Liver (tissue), 8 donors: ENCODE measurements at regions not wholly inside any gene's neighbourhood (a gene's known extent, or its start where the extent isn't known, plus 50 kb on each side); places are given as distances from the start of the nearest gene placed in this dataset.

Source experiments
- DNase-seq: peaks from one replicate; pipeline ENCODE4 v3.0.0-alpha.2; 2017; ENCODE audit warnings: low spot score
- H3K27ac ChIP-seq, 2 donors: one replicate each; pipeline ENCODE4 v1.7.0; 2013; ENCODE audit warnings: inconsistent platforms in 2 of 2, low read length in 2 of 2, control low read depth in 1 of 2, low read depth in 1 of 2, mild to moderate bottlenecking in 1 of 2
- H3K27me3 ChIP-seq, 4 donors: one replicate each; pipeline versions ENCODE4 v1.6.1 to v1.7.0; 2013; ENCODE audit warnings: low read length in 3 of 4, inconsistent platforms in 1 of 4, mild to moderate bottlenecking in 1 of 4, moderate library complexity in 1 of 4; ENCODE audit not compliant: control insufficient read depth in 4 of 4, insufficient read depth in 4 of 4
- H3K36me3 ChIP-seq, 4 donors: one replicate each; pipeline versions ENCODE4 v1.6.1 to v1.7.0; 2013; ENCODE audit warnings: low read length in 3 of 4, mild to moderate bottlenecking in 3 of 4, low read depth in 1 of 4, moderate library complexity in 1 of 4; ENCODE audit not compliant: control insufficient read depth in 4 of 4, insufficient read depth in 3 of 4
- H3K4me1 ChIP-seq, 4 donors: one replicate each; pipeline versions ENCODE4 v1.6.1 to v1.7.0; 2013; ENCODE audit warnings: low read length in 3 of 4, mild to moderate bottlenecking in 3 of 4, moderate library complexity in 1 of 4; ENCODE audit not compliant: control insufficient read depth in 4 of 4, insufficient read depth in 4 of 4
- H3K4me3 ChIP-seq, 3 donors: one replicate each; pipeline versions ENCODE4 v1.6.1 to v1.7.0; 2013; ENCODE audit warnings: low read length in 3 of 3, control low read depth in 1 of 3, low read depth in 1 of 3, mild to moderate bottlenecking in 1 of 3
- H3K9ac ChIP-seq, 2 donors: one replicate each; pipeline ENCODE4 v1.7.0; 2013; ENCODE audit warnings: low read length in 2 of 2, mild to moderate bottlenecking in 2 of 2, moderate library complexity in 2 of 2, control low read depth in 1 of 2, low read depth in 1 of 2
- H3K9me3 ChIP-seq, 4 donors: one replicate each; pipeline versions ENCODE4 v1.6.1 to v1.7.0; 2013; ENCODE audit warnings: low read length in 3 of 4; ENCODE audit not compliant: control insufficient read depth in 4 of 4
- ATF3 ChIP-seq: IDR thresholded peaks from 2 replicates; pipeline ENCODE4 v1.6.1; 2016; ENCODE audit warnings: antibody characterized with exemption
- EGR1 ChIP-seq, 2 donors: IDR thresholded peaks; 2 replicates each; pipeline ENCODE4 v1.6.1; 2016 to 2018; ENCODE audit warnings: antibody characterized with exemption in 2 of 2, low read depth in 2 of 2
- FOXA2 ChIP-seq: IDR thresholded peaks from 2 replicates; pipeline ENCODE4 v1.6.1; 2016; ENCODE audit warnings: antibody characterized with exemption
- GABPA ChIP-seq, 2 donors: IDR thresholded peaks in 1 of 2; conservative IDR thresholded peaks in 1 of 2; 2 replicates each; pipeline ENCODE4 v1.6.1; 2016; ENCODE audit warnings: antibody characterized with exemption in 2 of 2, mild to moderate bottlenecking in 1 of 2, moderate library complexity in 1 of 2
- HNF4A ChIP-seq, 2 donors: conservative IDR thresholded peaks; 2 replicates each; pipeline ENCODE4 v1.6.1; 2016; ENCODE audit warnings: antibody characterized with exemption in 2 of 2, mild to moderate bottlenecking in 2 of 2
- HNF4G ChIP-seq: IDR thresholded peaks from 2 replicates; pipeline ENCODE4 v1.6.1; 2016; ENCODE audit warnings: antibody characterized with exemption
- JUND ChIP-seq, 2 donors: IDR thresholded peaks; 2 replicates each; pipeline ENCODE4 v1.6.1; 2016; ENCODE audit warnings: antibody characterized with exemption in 2 of 2
- MAX ChIP-seq: IDR thresholded peaks from 2 replicates; pipeline ENCODE4 v1.6.1; 2016; ENCODE audit warnings: antibody characterized with exemption
- NR2F2 ChIP-seq: IDR thresholded peaks from 2 replicates; pipeline ENCODE4 v1.6.1; 2016; ENCODE audit warnings: antibody characterized with exemption
- RAD21 ChIP-seq, 2 donors: IDR thresholded peaks; 2 replicates each; pipeline ENCODE4 v1.6.1; 2016; ENCODE audit warnings: antibody characterized with exemption in 2 of 2, mild to moderate bottlenecking in 2 of 2
- SP1 ChIP-seq: IDR thresholded peaks from 2 replicates; pipeline ENCODE4 v1.6.1; 2018; ENCODE audit warnings: antibody characterized with exemption, mild to moderate bottlenecking
- TAF1 ChIP-seq: conservative IDR thresholded peaks from 2 replicates; pipeline ENCODE4 v1.6.1; 2016; ENCODE audit warnings: antibody characterized with exemption, mild to moderate bottlenecking
- YY1 ChIP-seq: IDR thresholded peaks from 2 replicates; pipeline ENCODE4 v1.6.1; 2016; ENCODE audit warnings: antibody characterized with exemption, mild to moderate bottlenecking
- WGBS: extraction: QIAGEN DNeasy Blood & Tissue Kit; methylation state at CpG from one replicate; pipeline ENCODE4 v1.1.7; 2013; 5-methylcytosine and 5-hydroxymethylcytosine counted together
- TF ChIP-seq, protein P1 (sequence below): IDR thresholded peaks from 2 replicates; pipeline ENCODE4 v1.6.1; 2016; ENCODE audit warnings: antibody characterized with exemption
- TF ChIP-seq, protein P2 (sequence below): fragments of 150-350 bp; IDR thresholded peaks from 2 replicates; pipeline ENCODE4 v1.5.1; 2017; ENCODE audit warnings: improper control_type of control experiment, low read depth, low read length; ENCODE audit not compliant: missing input control
- donor health status: healthy.
- donor health status: healthy.
- donor health status: healthy.
- donor health status: healthy.
- donor health status: healthy.

GRCh38 chr2:844715-845114, 105.9 kb upstream of the SNTG2 start:
- Histone ChIP-seq H3K9me3 (no peaks in the 10 kb centered on the region), H3K36me3 (no peaks in the 10 kb centered on the region), H3K27me3 (no peaks in the 10 kb centered on the region), H3K4me3 (no peak overlapping the region), H3K4me1 (no peaks in the 10 kb centered on the region), H3K27ac (no peak overlapping the region), H3K9ac (no peak overlapping the region)
- DNase-seq, result no peak
- TF ChIP-seq NR2F2 (no peak), YY1 (no peak), HNF4A (conservative IDR thresholded peaks at IDR 0.05) (no peak), JUND (IDR thresholded peaks at IDR 0.05) (no peak), HNF4G (no peak), GABPA (IDR thresholded peaks at IDR 0.05 in 1 of 2, conservative IDR thresholded peaks at IDR 0.05 in 1 of 2) (no peak), RAD21 (IDR thresholded peaks at IDR 0.05) (no peak), ATF3 (no peak), SP1 (no peak), FOXA2 (no peak)
- TF ChIP-seq, protein P1, sequence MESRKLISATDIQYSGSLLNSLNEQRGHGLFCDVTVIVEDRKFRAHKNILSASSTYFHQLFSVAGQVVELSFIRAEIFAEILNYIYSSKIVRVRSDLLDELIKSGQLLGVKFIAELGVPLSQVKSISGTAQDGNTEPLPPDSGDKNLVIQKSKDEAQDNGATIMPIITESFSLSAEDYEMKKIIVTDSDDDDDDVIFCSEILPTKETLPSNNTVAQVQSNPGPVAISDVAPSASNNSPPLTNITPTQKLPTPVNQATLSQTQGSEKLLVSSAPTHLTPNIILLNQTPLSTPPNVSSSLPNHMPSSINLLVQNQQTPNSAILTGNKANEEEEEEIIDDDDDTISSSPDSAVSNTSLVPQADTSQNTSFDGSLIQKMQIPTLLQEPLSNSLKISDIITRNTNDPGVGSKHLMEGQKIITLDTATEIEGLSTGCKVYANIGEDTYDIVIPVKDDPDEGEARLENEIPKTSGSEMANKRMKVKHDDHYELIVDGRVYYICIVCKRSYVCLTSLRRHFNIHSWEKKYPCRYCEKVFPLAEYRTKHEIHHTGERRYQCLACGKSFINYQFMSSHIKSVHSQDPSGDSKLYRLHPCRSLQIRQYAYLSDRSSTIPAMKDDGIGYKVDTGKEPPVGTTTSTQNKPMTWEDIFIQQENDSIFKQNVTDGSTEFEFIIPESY, result no peak
- WGBS, result 51% methylated on average over 3 of the region's 3 CpGs

DNA sequence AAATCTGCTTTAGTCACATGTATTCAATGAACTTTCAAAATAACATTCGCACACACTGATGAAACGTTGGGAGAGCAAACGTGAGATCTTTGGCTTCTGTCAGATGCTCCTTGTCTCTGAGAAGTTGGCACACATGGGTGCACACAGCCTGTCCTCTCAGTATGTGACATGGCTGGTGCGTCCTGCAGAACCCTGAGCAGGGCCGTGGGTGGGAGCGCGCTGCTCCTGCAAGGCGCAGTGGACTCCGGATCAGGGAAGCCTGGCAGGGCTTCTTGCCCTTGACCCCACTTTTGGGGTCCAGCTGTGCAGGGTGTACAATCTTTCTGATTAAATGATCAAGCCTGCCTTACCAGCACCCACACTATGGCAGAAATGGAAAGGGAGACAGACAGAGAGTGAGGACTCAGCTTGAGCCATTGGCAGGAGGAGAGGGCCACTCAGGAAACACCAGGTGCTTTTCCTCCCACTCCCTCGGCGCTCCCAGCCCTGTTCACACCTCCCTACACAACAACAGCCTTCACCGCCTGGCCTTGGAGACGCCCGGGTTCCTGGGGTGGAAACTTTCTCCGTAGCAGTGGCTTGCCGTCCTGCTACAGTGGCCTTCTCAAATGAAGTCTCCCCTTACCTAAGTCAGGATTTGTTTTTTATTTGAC, 108.4 kb upstream of the SNTG2 start:
- WGBS, result 66% methylated on average over 16 of the region's 16 CpGs
- Histone ChIP-seq H3K27ac (no peak overlapping the region), H3K9me3 (no peaks in the 10 kb centered on the region), H3K4me3 (no peak overlapping the region), H3K9ac (no peak overlapping the region), H3K4me1 (no peaks in the 10 kb centered on the region), H3K27me3 (no peaks in the 10 kb centered on the region), H3K36me3 (no peaks in the 10 kb centered on the region)
- no peak for TF ChIP-seq RAD21 (IDR thresholded peaks at IDR 0.05)
- no peak for TF ChIP-seq TAF1
- TF ChIP-seq YY1, result no peak
- TF ChIP-seq GABPA (IDR thresholded peaks at IDR 0.05 in 1 of 2, conservative IDR thresholded peaks at IDR 0.05 in 1 of 2), result no peak
- TF ChIP-seq MAX, result no peak
- TF ChIP-seq, protein P1, result no peak
- no peak for TF ChIP-seq EGR1 (IDR thresholded peaks at IDR 0.05; ENCODE audit: low read depth in 2 of 2)
- no peak for DNase-seq

DNA sequence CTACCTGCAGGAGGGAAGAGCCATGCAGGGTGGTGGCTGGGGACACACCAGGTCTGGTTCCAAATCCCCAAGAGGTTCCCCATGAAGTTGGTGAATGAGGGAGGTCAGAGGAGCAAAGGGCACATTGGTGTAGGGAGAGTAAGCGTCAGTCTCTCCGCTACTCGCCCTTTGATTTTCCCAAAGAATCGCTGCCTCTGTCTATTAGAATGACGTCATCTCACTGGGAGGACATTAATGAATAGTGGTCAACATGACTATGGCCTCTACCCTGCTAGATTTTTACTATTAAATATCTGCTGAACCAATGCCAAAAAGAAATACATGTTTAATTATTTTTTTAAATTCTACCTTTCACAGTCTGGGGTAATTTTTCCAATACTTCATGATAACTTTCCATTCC, 109.6 kb upstream of the SNTG2 start:
- Histone ChIP-seq H3K36me3 (no peaks in the 10 kb centered on the region), H3K27me3 (no peaks in the 10 kb centered on the region), H3K4me3 (no peak overlapping the region), H3K9me3 (no peaks in the 10 kb centered on the region), H3K4me1 (no peaks in the 10 kb centered on the region), H3K27ac (no peak overlapping the region), H3K9ac (no peak overlapping the region)
- 78% methylated on average over 5 of the region's 5 CpGs for WGBS
- no peak for DNase-seq
- TF ChIP-seq, protein P2, sequence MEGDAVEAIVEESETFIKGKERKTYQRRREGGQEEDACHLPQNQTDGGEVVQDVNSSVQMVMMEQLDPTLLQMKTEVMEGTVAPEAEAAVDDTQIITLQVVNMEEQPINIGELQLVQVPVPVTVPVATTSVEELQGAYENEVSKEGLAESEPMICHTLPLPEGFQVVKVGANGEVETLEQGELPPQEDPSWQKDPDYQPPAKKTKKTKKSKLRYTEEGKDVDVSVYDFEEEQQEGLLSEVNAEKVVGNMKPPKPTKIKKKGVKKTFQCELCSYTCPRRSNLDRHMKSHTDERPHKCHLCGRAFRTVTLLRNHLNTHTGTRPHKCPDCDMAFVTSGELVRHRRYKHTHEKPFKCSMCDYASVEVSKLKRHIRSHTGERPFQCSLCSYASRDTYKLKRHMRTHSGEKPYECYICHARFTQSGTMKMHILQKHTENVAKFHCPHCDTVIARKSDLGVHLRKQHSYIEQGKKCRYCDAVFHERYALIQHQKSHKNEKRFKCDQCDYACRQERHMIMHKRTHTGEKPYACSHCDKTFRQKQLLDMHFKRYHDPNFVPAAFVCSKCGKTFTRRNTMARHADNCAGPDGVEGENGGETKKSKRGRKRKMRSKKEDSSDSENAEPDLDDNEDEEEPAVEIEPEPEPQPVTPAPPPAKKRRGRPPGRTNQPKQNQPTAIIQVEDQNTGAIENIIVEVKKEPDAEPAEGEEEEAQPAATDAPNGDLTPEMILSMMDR, result no peak
- no peak for TF ChIP-seq FOXA2
- TF ChIP-seq, protein P1, result no peak
- TF ChIP-seq NR2F2, result no peak
- no peak for TF ChIP-seq JUND (IDR thresholded peaks at IDR 0.05)
- no peak for TF ChIP-seq ATF3
